GM23338 (cell line): ENCODE measurements at regions not wholly inside any gene's neighbourhood (a gene's known extent, or its start where the extent isn't known, plus 50 kb on each side); places are given as distances from the start of the nearest gene placed in this dataset.

Source experiments
- ATAC-seq: fragments of 200-7000 bp; cut with Tn5 transposase; 3 replicates; pipeline ENCODE4 v1.9.1; 2020
- DNase-seq: peaks from one replicate; pipeline ENCODE4 v3.0.0-alpha.2; 2015; ENCODE audit warnings: low spot score
- H2AFZ ChIP-seq: fragments of 200-600 bp; sonication (generic); 2 replicates; pipeline ENCODE4 v1.8.0; 2016; ENCODE audit warnings: antibody characterized with exemption, mild to moderate bottlenecking, moderate library complexity
- H3F3A ChIP-seq: fragments of 200-600 bp; sonication (generic); replicated peaks from 2 replicates; pipeline ENCODE4 v1.8.0; 2017; ENCODE audit warnings: antibody characterized with exemption, mixed run types, low read depth
- H3K27ac ChIP-seq: fragments of 200-600 bp; sonication (generic); 2 replicates; pipeline ENCODE4 v1.6.1; 2016; ENCODE audit warnings: low read depth
- H3K27me3 ChIP-seq: fragments of 200-600 bp; sonication (generic); 2 replicates; pipeline ENCODE4 v1.8.0; 2016; ENCODE audit warnings: mild to moderate bottlenecking, mixed run types, moderate library complexity; ENCODE audit not compliant: insufficient read depth
- H3K36me3 ChIP-seq: fragments of 200-600 bp; sonication (generic); 2 replicates; pipeline ENCODE4 v1.8.0; 2016; ENCODE audit warnings: mild to moderate bottlenecking; ENCODE audit not compliant: insufficient read depth
- H3K4me1 ChIP-seq: fragments of 200-600 bp; sonication (generic); 2 replicates; pipeline ENCODE4 v1.8.0; 2016; ENCODE audit warnings: mild to moderate bottlenecking, moderate library complexity; ENCODE audit not compliant: insufficient read depth
- H3K4me2 ChIP-seq: fragments of 200-600 bp; sonication (generic); 2 replicates; pipeline ENCODE4 v1.7.1; 2017; ENCODE audit warnings: mixed run types
- H3K4me3 ChIP-seq: fragments of 200-600 bp; sonication (generic); 2 replicates; pipeline ENCODE4 v1.6.1; 2016; ENCODE audit warnings: mixed run types
- H3K79me2 ChIP-seq: fragments of 200-600 bp; sonication (generic); replicated peaks from 2 replicates; pipeline ENCODE4 v1.8.0; 2017; ENCODE audit warnings: mild to moderate bottlenecking; ENCODE audit not compliant: insufficient read depth
- H3K9me2 ChIP-seq: fragments of 200-600 bp; sonication (generic); 2 replicates; pipeline ENCODE4 v1.8.0; 2017; ENCODE audit not compliant: insufficient read depth
- H4K20me1 ChIP-seq: fragments of 200-600 bp; sonication (generic); replicated peaks from 2 replicates; pipeline ENCODE4 v1.8.0; 2017; ENCODE audit warnings: mild to moderate bottlenecking; ENCODE audit not compliant: insufficient read depth
- H3K27ac Mint-ChIP-seq: 2 replicates; pipeline ENCODE4 v1.8.0; 2020; ENCODE audit warnings: inconsistent platforms, mild to moderate bottlenecking, moderate library complexity, mixed read lengths
- H3K27me3 Mint-ChIP-seq: 3 replicates; pipeline ENCODE4 v1.8.0; 2022; ENCODE audit warnings: low read depth, mild to moderate bottlenecking, moderate library complexity, mixed read lengths, inconsistent platforms; ENCODE audit not compliant: insufficient read depth, poor library complexity
- H3K36me3 Mint-ChIP-seq: 3 replicates; pipeline ENCODE4 v1.8.0; 2021; ENCODE audit warnings: low read depth, mild to moderate bottlenecking, inconsistent platforms, moderate library complexity, mixed read lengths
- H3K4me1 Mint-ChIP-seq: 3 replicates; pipeline ENCODE4 v1.8.0; 2020; ENCODE audit warnings: mild to moderate bottlenecking, inconsistent platforms, mixed read lengths
- H3K4me3 Mint-ChIP-seq: 3 replicates; pipeline ENCODE4 v1.8.0; 2021; ENCODE audit warnings: moderate library complexity, mild to moderate bottlenecking, inconsistent platforms, mixed read lengths
- H3K9me3 Mint-ChIP-seq: 3 replicates; pipeline ENCODE4 v1.8.0; 2020; ENCODE audit warnings: moderate library complexity, mild to moderate bottlenecking, inconsistent platforms, mixed read lengths
- CREB1 ChIP-seq: fragments of 250-450 bp; sonication (Bioruptor Pico); IDR thresholded peaks from 2 replicates; pipeline ENCODE4 v1.5.0; 2020; ENCODE audit warnings: low read depth, mild to moderate bottlenecking, moderate library complexity
- CTCF ChIP-seq, 2 experiments: fragments of 200-600 bp in 1 of 2; sonication (generic) in 1 of 2; conservative IDR thresholded peaks; 2 replicates each; pipeline versions ENCODE4 v1.5.1 to v1.6.1; 2016 to 2017; ENCODE audit warnings: antibody characterized with exemption in 2 of 2, low read depth in 2 of 2, mild to moderate bottlenecking in 2 of 2, moderate library complexity in 1 of 2
- ETS1 ChIP-seq: IDR thresholded peaks from 2 replicates; pipeline ENCODE4 v1.6.1; 2016; ENCODE audit warnings: antibody characterized with exemption
- EZH2 ChIP-seq: fragments of 200-600 bp; sonication (generic); IDR thresholded peaks from one replicate; pipeline ENCODE4 v1.8.0; 2017; ENCODE audit warnings: antibody characterized with exemption, mild to moderate bottlenecking, low read depth; ENCODE audit not compliant: unreplicated experiment
- EZH2phosphoT487 ChIP-seq: fragments of 200-600 bp; sonication (generic); IDR thresholded peaks from one replicate; pipeline ENCODE4 v1.8.1; 2018; ENCODE audit warnings: antibody characterized with exemption; ENCODE audit not compliant: unreplicated experiment
- JUNB ChIP-seq: IDR thresholded peaks from one replicate; pipeline ENCODE4 v1.6.1; 2016; ENCODE audit warnings: antibody characterized with exemption; ENCODE audit not compliant: unreplicated experiment
- NANOG ChIP-seq: IDR thresholded peaks from 2 replicates; pipeline ENCODE4 v1.6.1; 2016; ENCODE audit warnings: antibody characterized with exemption, borderline replicate concordance
- POLR2AphosphoS5 ChIP-seq: IDR thresholded peaks from 2 replicates; pipeline ENCODE4 v1.6.1; 2016; ENCODE audit warnings: antibody characterized with exemption, low read depth
- REST ChIP-seq: IDR thresholded peaks from one replicate; pipeline ENCODE4 v1.6.1; 2018; ENCODE audit warnings: antibody characterized with exemption; ENCODE audit not compliant: unreplicated experiment
- STAT1 ChIP-seq: IDR thresholded peaks from one replicate; pipeline ENCODE4 v1.6.1; 2016; ENCODE audit warnings: antibody characterized with exemption; ENCODE audit not compliant: unreplicated experiment
- ZNF114 ChIP-seq: fragments of 250-450 bp; sonication (Bioruptor Pico); IDR thresholded peaks from 2 replicates; pipeline ENCODE4 v1.5.0; 2020; ENCODE audit warnings: mild to moderate bottlenecking, moderate library complexity
- ZNF331 ChIP-seq: fragments of 250-450 bp; sonication (Bioruptor Pico); IDR thresholded peaks from 2 replicates; pipeline ENCODE4 v1.5.0; 2020; ENCODE audit warnings: low read depth, mild to moderate bottlenecking, moderate library complexity
- ZNF462 ChIP-seq: fragments of 250-450 bp; sonication (Bioruptor Pico); IDR thresholded peaks from 2 replicates; pipeline ENCODE4 v1.5.0; 2020; ENCODE audit warnings: mild to moderate bottlenecking, moderate library complexity

- DNase-seq (no peak), ATAC-seq (no peak)
- Mint-ChIP-seq H3K4me3 (no peak overlapping the region), H3K4me1 (no peaks in the 10 kb centered on the region), H3K27me3 (no peaks in the 10 kb centered on the region), H3K36me3 (peaks cover 5% of the 10 kb centered on the region; the same call in 2 of the 3 replicates), H3K9me3 (peaks cover 3% of the 10 kb centered on the region; the same call in 2 of the 3 replicates), H3K27ac (no peak overlapping the region)
- Histone ChIP-seq H3K9me2 (no peaks in the 10 kb centered on the region), H3K79me2 (no peaks in the 10 kb centered on the region), H3K27ac (no peak overlapping the region), H3K36me3 (no peaks in the 10 kb centered on the region), H3K4me3 (no peak overlapping the region), H2AFZ (no peak overlapping the region), H3K4me1 (no peaks in the 10 kb centered on the region), H3K27me3 (no peaks in the 10 kb centered on the region), H3F3A (no peaks in the 10 kb centered on the region), H3K4me2 (no peak overlapping the region), H4K20me1 (no peaks in the 10 kb centered on the region)
- TF ChIP-seq EZH2phosphoT487 = no peak
- TF ChIP-seq ETS1 = no peak
- TF ChIP-seq CREB1 = no peak
- TF ChIP-seq STAT1 = no peak
- no peak for TF ChIP-seq REST
- TF ChIP-seq ZNF462 (CRISPR knock-in tag) = no peak
- TF ChIP-seq ZNF331 (CRISPR knock-in tag) = no peak
- no peak for TF ChIP-seq NANOG
- no peak for TF ChIP-seq ZNF114 (CRISPR knock-in tag)
- TF ChIP-seq CTCF (conservative IDR thresholded peaks at IDR 0.05; ENCODE audit: low read depth in 2 of 2) = no peak
- no peak for TF ChIP-seq EZH2
- TF ChIP-seq JUNB = no peak
- no peak for TF ChIP-seq POLR2AphosphoS5
Observed at GRCh38 chr4:124768596-124769365, 56.2 kb upstream of the ANKRD50 start.
